Posterior cingulate gyrus (tissue), 11 donors: ENCODE measurements at regions not wholly inside any gene's neighbourhood (a gene's known extent, or its start where the extent isn't known, plus 50 kb on each side); places are given as distances from the start of the nearest gene placed in this dataset.
A peak's percentile ranks its signal among the peaks of the same experiment; 100 is the strongest.
"Not testable (repeated sequence)": the region's sequence is repeated elsewhere in the genome, so short reads cannot be mapped to it uniquely, and the experiment has no call there.

Experiments used
- DNase-seq, 10 donors: peaks; one replicate each; pipeline versions ENCODE4 v3.0.0 to v3.0.0-alpha.2; 2020 to 2021; ENCODE audit warnings: mixed read lengths in 3 of 10
- intact Hi-C: fragments of 100-400 bp; cut with DNase I; formaldehyde crosslinking; loops from one replicate; pipeline ENCODE4 v1.15.1; 2023

DNA sequence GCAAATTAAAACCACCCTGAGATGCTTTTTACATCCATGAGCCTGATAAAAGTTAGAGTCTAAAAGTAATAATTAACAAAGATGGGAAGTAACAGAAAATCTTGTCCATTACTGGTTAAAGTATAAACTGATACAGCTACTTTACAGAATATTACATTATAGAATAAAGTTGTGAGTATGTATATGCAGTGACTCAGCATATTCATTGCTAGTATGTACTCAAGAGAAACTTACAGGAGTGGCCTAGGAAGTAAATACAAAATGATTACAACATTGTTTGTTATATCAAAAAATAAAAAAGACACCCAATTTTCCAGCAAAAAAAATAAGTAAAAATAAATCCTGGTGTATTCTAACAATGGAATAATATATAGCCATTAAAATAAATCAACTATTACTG is 82.1 kb upstream of the SCGB1C1 start:
- DNase-seq, intact Hi-C loops: not testable (repeated sequence)

DNA sequence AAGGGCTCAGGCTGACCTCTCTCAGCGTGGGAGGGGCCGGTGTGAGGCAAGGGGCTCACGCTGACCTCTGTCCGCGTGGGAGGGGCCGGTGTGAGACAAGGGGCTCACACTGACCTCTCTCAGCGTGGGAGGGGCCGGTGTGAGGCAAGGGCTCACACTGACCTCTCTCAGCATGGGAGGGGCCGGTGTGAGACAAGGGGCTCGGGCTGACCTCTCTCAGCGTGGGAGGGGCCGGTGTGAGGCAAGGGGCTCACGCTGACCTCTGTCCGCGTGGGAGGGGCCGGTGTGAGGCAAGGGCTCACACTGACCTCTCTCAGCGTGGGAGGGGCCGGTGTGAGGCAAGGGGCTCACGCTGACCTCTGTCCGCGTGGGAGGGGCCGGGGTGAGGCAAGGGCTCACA is 64.4 kb upstream of the SCGB1C1 start:
- intact Hi-C loops, result not testable (repeated sequence)
- DNase-seq, result peak in 2 of 10 donors; percentile 12 to 24
